ENCODE measurements at regions not wholly inside any gene's neighbourhood (a gene's known extent, or its start where the extent isn't known, plus 50 kb on each side); places are given as distances from the start of the nearest gene placed in this dataset.

DNA sequence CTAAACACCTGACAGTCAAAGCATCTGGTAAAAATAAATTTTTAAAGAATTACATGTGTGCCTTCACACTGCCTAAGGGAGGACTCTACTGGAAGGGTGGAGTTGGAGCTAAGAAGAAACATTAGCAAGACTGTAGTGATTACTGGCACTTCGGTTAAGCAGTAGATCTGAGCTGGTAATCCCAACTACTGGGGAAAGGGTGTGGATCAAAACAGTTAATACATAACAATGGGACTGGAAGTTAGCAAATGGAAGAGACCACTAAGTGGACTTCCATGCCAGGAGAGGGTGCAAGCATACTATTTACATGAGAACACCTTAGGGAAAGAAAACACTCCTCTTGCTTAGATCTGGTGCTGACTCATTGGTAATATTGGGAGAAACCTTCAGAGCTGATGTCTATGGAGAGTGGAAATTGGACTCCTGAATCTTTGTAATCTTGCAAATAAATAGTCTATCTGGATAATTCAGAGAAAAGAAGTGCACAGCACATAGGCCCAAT is 519.6 kb upstream of the LINC00305 start:
- TF ChIP-seq EZH2phosphoT487 (IDR thresholded peaks at IDR 0.05; ENCODE audit: low read depth, severe bottlenecking, unreplicated experiment): no peak
- TF ChIP-seq EZH2 (IDR thresholded peaks at IDR 0.05; ENCODE audit: borderline replicate concordance): no peak
- TF ChIP-seq, protein P1, sequence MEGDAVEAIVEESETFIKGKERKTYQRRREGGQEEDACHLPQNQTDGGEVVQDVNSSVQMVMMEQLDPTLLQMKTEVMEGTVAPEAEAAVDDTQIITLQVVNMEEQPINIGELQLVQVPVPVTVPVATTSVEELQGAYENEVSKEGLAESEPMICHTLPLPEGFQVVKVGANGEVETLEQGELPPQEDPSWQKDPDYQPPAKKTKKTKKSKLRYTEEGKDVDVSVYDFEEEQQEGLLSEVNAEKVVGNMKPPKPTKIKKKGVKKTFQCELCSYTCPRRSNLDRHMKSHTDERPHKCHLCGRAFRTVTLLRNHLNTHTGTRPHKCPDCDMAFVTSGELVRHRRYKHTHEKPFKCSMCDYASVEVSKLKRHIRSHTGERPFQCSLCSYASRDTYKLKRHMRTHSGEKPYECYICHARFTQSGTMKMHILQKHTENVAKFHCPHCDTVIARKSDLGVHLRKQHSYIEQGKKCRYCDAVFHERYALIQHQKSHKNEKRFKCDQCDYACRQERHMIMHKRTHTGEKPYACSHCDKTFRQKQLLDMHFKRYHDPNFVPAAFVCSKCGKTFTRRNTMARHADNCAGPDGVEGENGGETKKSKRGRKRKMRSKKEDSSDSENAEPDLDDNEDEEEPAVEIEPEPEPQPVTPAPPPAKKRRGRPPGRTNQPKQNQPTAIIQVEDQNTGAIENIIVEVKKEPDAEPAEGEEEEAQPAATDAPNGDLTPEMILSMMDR (IDR thresholded peaks at IDR 0.05; ENCODE audit: poor library complexity): no peak
- Histone ChIP-seq H3K27me3 (no peaks in the 10 kb centered on the region), H3K79me2 (no peaks in the 10 kb centered on the region), H4K20me1 (ENCODE audit: insufficient read depth, poor library complexity, severe bottlenecking) (no peaks in the 10 kb centered on the region), H3K4me1 (ENCODE audit: insufficient read depth) (no peaks in the 10 kb centered on the region), H2AFZ (no peak overlapping the region), H3K9me2 (replicated peaks; ENCODE audit: insufficient read depth) (no peaks in the 10 kb centered on the region), H3K36me3 (replicated peaks; ENCODE audit: insufficient read depth, low read depth) (no peaks in the 10 kb centered on the region), H3K4me3 (no peak overlapping the region), H3K27ac (no peak overlapping the region), H3K9me3 (ENCODE audit: low read depth) (no peaks in the 10 kb centered on the region), H3K4me2 (no peak overlapping the region)
- DNase-seq (ENCODE audit: low spot score): no peak
- WGBS (ENCODE audit: low lambda C conversion rate, missing lambda C conversion rate): 93% methylated on average over 1 of the region's 1 CpG

DNA sequence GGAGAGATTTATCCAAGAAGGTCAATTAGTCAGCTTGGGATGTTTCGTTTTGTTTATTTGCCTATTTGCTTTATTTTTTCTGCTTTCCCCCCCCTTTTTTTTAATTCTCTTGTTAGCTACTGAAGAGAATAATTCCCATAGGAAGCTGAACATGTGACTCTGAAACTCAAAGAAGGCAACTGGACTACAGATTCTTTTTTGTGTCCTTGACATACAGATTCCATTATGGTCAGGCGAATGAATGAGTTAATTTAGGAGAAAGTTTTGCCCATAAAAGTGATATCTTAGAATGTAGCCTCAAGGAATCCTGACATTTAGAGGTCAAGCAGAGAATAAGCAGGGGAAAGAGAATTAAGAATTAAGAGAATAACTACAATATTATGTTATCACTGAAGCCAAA is 514.2 kb upstream of the LINC00305 start:
- Histone ChIP-seq H4K20me1 (ENCODE audit: insufficient read depth, poor library complexity, severe bottlenecking) (no peaks in the 10 kb centered on the region), H3K36me3 (replicated peaks; ENCODE audit: insufficient read depth, low read depth) (no peaks in the 10 kb centered on the region), H3K9me3 (ENCODE audit: low read depth) (no peaks in the 10 kb centered on the region), H3K79me2 (no peaks in the 10 kb centered on the region), H3K27ac (no peak overlapping the region), H3K4me3 (no peak overlapping the region), H2AFZ (no peak overlapping the region), H3K4me1 (ENCODE audit: insufficient read depth) (no peaks in the 10 kb centered on the region), H3K27me3 (no peaks in the 10 kb centered on the region), H3K9me2 (replicated peaks; ENCODE audit: insufficient read depth) (no peaks in the 10 kb centered on the region), H3K4me2 (no peak overlapping the region)
- TF ChIP-seq EZH2phosphoT487 (IDR thresholded peaks at IDR 0.05; ENCODE audit: low read depth, severe bottlenecking, unreplicated experiment): no peak
- TF ChIP-seq, protein P1 (IDR thresholded peaks at IDR 0.05; ENCODE audit: poor library complexity): no peak
- no peak for TF ChIP-seq EZH2 (IDR thresholded peaks at IDR 0.05; ENCODE audit: borderline replicate concordance)
- DNase-seq (ENCODE audit: low spot score): no peak
- WGBS (ENCODE audit: low lambda C conversion rate, missing lambda C conversion rate): 88% methylated on average over 2 of the region's 2 CpGs

DNA sequence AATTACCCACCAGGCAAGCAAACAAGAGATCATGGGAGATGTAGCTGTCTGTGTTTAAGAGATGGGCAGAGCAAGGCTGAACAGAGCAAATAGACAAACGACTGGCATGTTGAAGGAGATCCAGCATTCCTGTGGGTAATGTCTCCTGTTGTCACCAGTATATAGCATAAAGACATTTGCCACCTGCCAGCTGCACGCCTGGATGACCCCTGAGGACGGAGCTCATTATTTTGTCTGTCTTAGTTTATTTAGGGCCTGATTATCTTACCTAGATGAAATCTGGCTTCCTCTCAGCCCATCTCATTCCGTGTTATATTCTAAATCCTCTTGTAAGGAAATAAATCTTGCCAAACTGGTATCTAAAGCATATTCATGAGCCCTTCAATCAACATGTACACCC is 510.3 kb upstream of the LINC00305 start:
- H3K27ac ChIP-seq: no peak overlapping the region
- no peak for DNase-seq (ENCODE audit: low spot score)
- no peaks in the 10 kb centered on the region for H3K36me3 ChIP-seq (replicated peaks; ENCODE audit: insufficient read depth, low read depth)
- H3K79me2 ChIP-seq: no peaks in the 10 kb centered on the region
- H3K9me2 ChIP-seq (replicated peaks; ENCODE audit: insufficient read depth): no peaks in the 10 kb centered on the region
- TF ChIP-seq EZH2phosphoT487 (IDR thresholded peaks at IDR 0.05; ENCODE audit: low read depth, severe bottlenecking, unreplicated experiment) (no peak), EZH2 (IDR thresholded peaks at IDR 0.05; ENCODE audit: borderline replicate concordance) (no peak)
- TF ChIP-seq, protein P1 (IDR thresholded peaks at IDR 0.05; ENCODE audit: poor library complexity): no peak
- WGBS (ENCODE audit: low lambda C conversion rate, missing lambda C conversion rate): 59% methylated on average over 4 of the region's 4 CpGs
- H3K4me1 ChIP-seq (ENCODE audit: insufficient read depth): no peaks in the 10 kb centered on the region
- H3K27me3 ChIP-seq: no peaks in the 10 kb centered on the region
- H3K4me2 ChIP-seq: no peak overlapping the region
- H3K9me3 ChIP-seq (ENCODE audit: low read depth): no peaks in the 10 kb centered on the region
- H4K20me1 ChIP-seq (ENCODE audit: insufficient read depth, poor library complexity, severe bottlenecking): no peaks in the 10 kb centered on the region
- no peak overlapping the region for H2AFZ ChIP-seq
- H3K4me3 ChIP-seq: no peak overlapping the region

DNA sequence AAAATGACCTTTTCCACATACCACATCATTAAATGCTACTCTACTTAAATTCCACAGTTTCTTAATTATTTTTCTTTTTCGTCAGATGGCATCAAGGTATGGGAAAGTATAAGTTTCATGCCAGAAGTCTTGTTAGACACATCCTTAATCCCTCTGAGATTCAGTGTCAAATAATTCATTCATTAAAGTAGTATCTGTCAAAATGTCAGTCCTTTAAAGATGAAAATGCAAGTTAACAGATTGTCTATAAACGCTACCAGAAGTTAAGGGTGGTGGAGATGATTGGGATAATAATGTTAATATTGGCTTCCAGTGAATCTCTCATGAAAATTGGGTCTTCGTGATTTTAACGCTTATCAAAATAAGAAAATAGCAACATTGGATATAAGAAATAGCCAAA is 504.2 kb upstream of the LINC00305 start:
- Histone ChIP-seq H3K4me1 (ENCODE audit: insufficient read depth) (no peaks in the 10 kb centered on the region), H3K9me2 (replicated peaks; ENCODE audit: insufficient read depth) (no peaks in the 10 kb centered on the region), H4K20me1 (ENCODE audit: insufficient read depth, poor library complexity, severe bottlenecking) (no peaks in the 10 kb centered on the region), H3K36me3 (replicated peaks; ENCODE audit: insufficient read depth, low read depth) (no peaks in the 10 kb centered on the region), H2AFZ (no peak overlapping the region), H3K9me3 (ENCODE audit: low read depth) (no peaks in the 10 kb centered on the region), H3K79me2 (no peaks in the 10 kb centered on the region), H3K4me2 (no peak overlapping the region), H3K27me3 (no peaks in the 10 kb centered on the region), H3K4me3 (no peak overlapping the region), H3K27ac (no peak overlapping the region)
- DNase-seq (ENCODE audit: low spot score): no peak
- TF ChIP-seq, protein P1 (IDR thresholded peaks at IDR 0.05; ENCODE audit: poor library complexity): no peak
- TF ChIP-seq EZH2phosphoT487 (IDR thresholded peaks at IDR 0.05; ENCODE audit: low read depth, severe bottlenecking, unreplicated experiment) (no peak), EZH2 (IDR thresholded peaks at IDR 0.05; ENCODE audit: borderline replicate concordance) (no peak)
- WGBS (ENCODE audit: low lambda C conversion rate, missing lambda C conversion rate): 67% methylated on average over 4 of the region's 4 CpGs

All from hepatocyte (in vitro differentiated cells).